ENCODE measurements at regions not wholly inside any gene's neighbourhood (a gene's known extent, or its start where the extent isn't known, plus 50 kb on each side); places are given as distances from the start of the nearest gene placed in this dataset.

- Histone ChIP-seq H3K4me1 (ENCODE audit: insufficient read depth, low read length) (no peaks in the 10 kb centered on the region), H4K20me1 (ENCODE audit: control insufficient read depth, insufficient read depth, insufficient read length) (no peaks in the 10 kb centered on the region), H3K9me3 (ENCODE audit: control insufficient read depth, low read depth, low read length) (no peaks in the 10 kb centered on the region), H3K27ac (ENCODE audit: insufficient read length, low read depth, low read length) (no peak overlapping the region), H3K23me2 (ENCODE audit: insufficient read length, low read depth, low read length, poor library complexity, severe bottlenecking) (peaks cover 10% of the 10 kb centered on the region), H3K18ac (ENCODE audit: insufficient read length, low read depth, low read length) (no peak overlapping the region), H3K79me2 (ENCODE audit: insufficient read depth, low read length) (no peaks in the 10 kb centered on the region), H3K79me1 (ENCODE audit: insufficient read depth, low read depth, low read length, poor library complexity, severe bottlenecking) (no peaks in the 10 kb centered on the region), H2BK12ac (ENCODE audit: insufficient read length, low read depth, low read length) (no peak overlapping the region), H2BK120ac (ENCODE audit: low read depth, low read length, poor library complexity, severe bottlenecking) (no peak overlapping the region), H3K9ac (ENCODE audit: extremely low read depth, insufficient read length, low read length) (no peak overlapping the region), H4K5ac (ENCODE audit: insufficient read length, low read depth, low read length) (no peak overlapping the region), H3K56ac (ENCODE audit: insufficient read length, low read depth, low read length) (no peak overlapping the region), H2BK5ac (ENCODE audit: insufficient read length, low read length) (no peak overlapping the region), H3K14ac (ENCODE audit: insufficient read depth, low read length) (no peak overlapping the region), H4K91ac (ENCODE audit: insufficient read length, low read depth, low read length) (no peak overlapping the region), H3K23ac (ENCODE audit: insufficient read length, low read depth, low read length) (no peak overlapping the region), H3K4ac (ENCODE audit: low read depth, low read length) (no peak overlapping the region), H3K27me3 (ENCODE audit: insufficient read depth, low read length) (no peaks in the 10 kb centered on the region), H2BK20ac (ENCODE audit: low read depth, low read length, poor library complexity, severe bottlenecking) (no peak overlapping the region), H3T11ph (ENCODE audit: low read length) (no peak overlapping the region), H3K4me2 (ENCODE audit: insufficient read depth, insufficient read length, low read length) (no peak overlapping the region), H2AFZ (ENCODE audit: low read length) (no peak overlapping the region), H2BK15ac (ENCODE audit: low read depth, low read length) (no peak overlapping the region), H4K8ac (replicated peaks; ENCODE audit: insufficient read length, low read depth, low read length) (no peak overlapping the region), H2AK5ac (ENCODE audit: insufficient read length, low read length) (no peak overlapping the region)
- WGBS (ENCODE audit: extremely low coverage, insufficient read length, low lambda C conversion rate), result no CpG with 5 or more reads among the region's 3 CpGs
- H3K36me3 Mint-ChIP-seq (ENCODE audit: insufficient read depth in 1 of 3, low read depth in 3 of 3), result no peaks in the 10 kb centered on the region
- no peak overlapping the region for H3K4me3 Mint-ChIP-seq
- peaks cover 25% of the 10 kb centered on the region for H3K27me3 Mint-ChIP-seq (ENCODE audit: low read depth)
- H3K4me1 Mint-ChIP-seq, result peaks cover 11 to 13% of the 10 kb centered on the region in 2 experiments
- no peak for DNase-seq
- no peak overlapping the region for H3K27ac Mint-ChIP-seq
- TF ChIP-seq CTCF (conservative IDR thresholded peaks at IDR 0.05), result no peak
- H3K9me3 Mint-ChIP-seq, result no peaks in the 10 kb centered on the region
Observed at GRCh38 chr6:7047966-7048365, 59.8 kb upstream of the RREB1 start.
